Muscle of leg (tissue), 3 donors: ENCODE measurements at regions not wholly inside any gene's neighbourhood (a gene's known extent, or its start where the extent isn't known, plus 50 kb on each side); places are given as distances from the start of the nearest gene placed in this dataset.

ENCODE experiments used
- DNase-seq: peaks from one replicate; pipeline ENCODE4 v3.0.0; 2013
- H3K27ac ChIP-seq: one replicate; pipeline ENCODE4 v1.5.1; 2013; ENCODE audit warnings: mild to moderate bottlenecking, low read length, control low read depth
- H3K27me3 ChIP-seq: one replicate; pipeline ENCODE4 v1.6.1; 2013; ENCODE audit warnings: low read length; ENCODE audit not compliant: control insufficient read depth, insufficient read depth
- H3K36me3 ChIP-seq: one replicate; pipeline ENCODE4 v1.6.1; 2013; ENCODE audit warnings: low read length; ENCODE audit not compliant: control insufficient read depth, insufficient read depth
- H3K4me1 ChIP-seq: one replicate; pipeline ENCODE4 v1.6.1; 2013; ENCODE audit warnings: low read length; ENCODE audit not compliant: control insufficient read depth, insufficient read depth
- H3K4me3 ChIP-seq: one replicate; pipeline ENCODE4 v1.5.1; 2013; ENCODE audit warnings: low read length, control low read depth
- H3K9me3 ChIP-seq: replicated peaks from 2 replicates; pipeline ENCODE4 v1.6.1; 2013; ENCODE audit warnings: low read depth, low read length; ENCODE audit not compliant: control insufficient read depth
- WGBS: methylation state at CpG from one replicate; pipeline ENCODE4 v1.1.5; 2013; ENCODE audit warnings: missing lambda C conversion rate; ENCODE audit not compliant: insufficient coverage; 5-methylcytosine and 5-hydroxymethylcytosine counted together

DNA sequence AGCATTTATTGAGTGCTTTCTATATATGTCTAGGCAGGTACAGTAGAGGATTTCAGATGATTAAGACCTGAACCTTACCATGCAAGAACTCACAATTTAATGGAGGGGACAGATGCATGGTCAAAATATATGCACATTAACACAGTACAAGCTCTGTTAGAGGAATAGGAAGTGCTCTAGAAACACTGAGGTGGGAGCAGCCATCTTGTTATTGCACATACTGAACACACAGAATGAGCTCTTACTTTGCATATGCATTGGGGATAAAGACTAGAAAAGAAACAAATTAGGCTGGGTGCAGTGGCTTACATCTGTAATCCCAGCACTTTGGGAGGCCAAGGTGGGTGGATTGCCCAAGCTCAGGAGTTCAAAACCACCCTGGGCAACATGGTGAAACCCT is 438.3 kb downstream of the UTRN start:
- no peak for DNase-seq
- Histone ChIP-seq H3K9me3 (no peaks in the 10 kb centered on the region), H3K4me3 (no peak overlapping the region), H3K36me3 (peaks cover 6% of the 10 kb centered on the region), H3K27ac (no peak overlapping the region), H3K27me3 (no peaks in the 10 kb centered on the region), H3K4me1 (no peaks in the 10 kb centered on the region)

DNA sequence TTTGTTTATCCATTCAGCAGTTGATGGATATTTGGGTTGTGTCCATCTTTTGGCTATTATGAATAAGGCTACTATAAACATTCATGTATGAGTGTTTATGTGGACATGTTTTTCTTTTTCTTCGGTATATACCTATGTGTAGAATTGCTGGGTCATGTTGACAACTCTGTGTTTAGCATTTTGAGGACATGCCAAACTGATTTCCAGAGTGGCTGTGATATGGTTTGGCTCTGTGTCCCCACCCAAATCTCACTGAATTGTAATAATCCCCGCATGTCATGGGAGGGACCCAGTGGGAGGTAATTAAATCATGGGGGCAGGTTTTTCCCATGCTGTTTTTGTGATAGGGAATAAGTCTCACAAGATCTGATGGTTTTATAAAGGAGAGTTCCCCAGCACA is 439.7 kb downstream of the UTRN start:
- no peaks in the 10 kb centered on the region for H3K4me1 ChIP-seq
- no CpG with 5 or more reads among the region's 2 CpGs for WGBS

DNA sequence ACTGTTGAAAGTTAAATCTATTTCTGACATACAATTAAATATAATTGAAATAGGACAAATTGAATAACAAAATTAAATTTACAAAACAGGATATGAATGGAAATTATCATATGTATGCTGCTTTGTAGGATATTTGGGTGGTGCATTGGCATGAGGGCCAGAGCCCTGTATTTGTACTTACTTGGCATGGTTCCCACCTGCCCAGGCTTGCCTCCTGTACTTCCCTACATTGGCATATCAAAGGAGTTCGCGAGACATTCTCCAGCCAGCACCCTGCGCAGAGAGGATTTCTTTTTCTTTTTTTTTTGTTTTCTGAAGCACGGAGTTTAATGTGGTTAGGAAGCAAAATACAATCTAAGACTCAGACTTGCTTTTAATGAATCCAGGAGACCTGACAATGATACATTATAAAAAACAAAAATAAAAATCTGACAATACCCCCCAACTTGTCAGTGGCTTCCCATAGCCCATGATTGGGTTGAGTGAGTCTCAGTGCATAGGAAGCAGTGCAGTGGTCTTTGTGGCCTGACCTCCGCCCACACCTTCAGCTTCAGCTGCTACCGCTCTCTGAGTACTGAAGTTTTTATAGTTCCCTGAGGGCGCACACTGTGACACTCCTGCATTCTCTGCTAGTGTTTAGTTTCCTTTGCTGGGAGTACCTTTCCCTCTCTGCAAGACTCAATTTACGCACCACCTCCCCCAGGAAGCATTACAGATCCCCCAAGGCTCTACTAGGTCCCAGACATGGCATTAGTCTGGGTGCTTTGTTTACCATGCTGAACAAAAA is 440.8 kb downstream of the UTRN start:
- H3K4me1 ChIP-seq, result no peaks in the 10 kb centered on the region
- WGBS, result 89% methylated on average over 3 of the region's 8 CpGs
- H3K4me3 ChIP-seq, result no peak overlapping the region
- H3K9me3 ChIP-seq, result no peaks in the 10 kb centered on the region
- no peak for DNase-seq
- H3K27ac ChIP-seq, result no peak overlapping the region
- no peaks in the 10 kb centered on the region for H3K27me3 ChIP-seq
- peaks cover 3% of the 10 kb centered on the region for H3K36me3 ChIP-seq

More for the DNA sequence above, 439.7 kb downstream of the UTRN start:
- Histone ChIP-seq H3K36me3 (peaks cover 4% of the 10 kb centered on the region), H3K4me3 (no peak overlapping the region), H3K27ac (no peak overlapping the region), H3K9me3 (no peaks in the 10 kb centered on the region), H3K27me3 (no peaks in the 10 kb centered on the region)
- DNase-seq, result no peak

DNA sequence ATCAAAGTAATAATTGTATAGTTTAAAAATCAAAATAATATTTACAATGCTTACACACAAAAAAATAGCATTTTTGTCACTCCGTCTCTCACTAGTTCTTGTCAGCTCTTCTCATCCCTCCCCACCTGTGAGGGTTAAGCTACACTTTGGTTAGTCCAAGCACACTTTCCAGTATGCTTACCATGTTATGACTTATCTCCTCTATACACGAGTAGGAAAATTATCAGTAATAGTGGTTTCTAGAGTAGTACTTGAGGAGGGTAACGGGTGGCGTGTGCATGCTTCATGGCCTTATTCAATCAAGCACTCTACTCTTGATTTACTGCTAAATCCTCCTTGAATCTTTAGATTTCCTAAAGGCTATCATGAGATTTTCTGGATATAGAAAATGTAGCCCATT is 443.7 kb downstream of the UTRN start:
- H3K27me3 ChIP-seq, result no peaks in the 10 kb centered on the region
- H3K4me1 ChIP-seq, result no peaks in the 10 kb centered on the region
- WGBS, result 67% methylated on average over 1 of the region's 4 CpGs
- H3K9me3 ChIP-seq, result no peaks in the 10 kb centered on the region
- H3K36me3 ChIP-seq, result peaks cover 10% of the 10 kb centered on the region
- no peak for DNase-seq
- no peak overlapping the region for H3K27ac ChIP-seq
- no peak overlapping the region for H3K4me3 ChIP-seq

DNA sequence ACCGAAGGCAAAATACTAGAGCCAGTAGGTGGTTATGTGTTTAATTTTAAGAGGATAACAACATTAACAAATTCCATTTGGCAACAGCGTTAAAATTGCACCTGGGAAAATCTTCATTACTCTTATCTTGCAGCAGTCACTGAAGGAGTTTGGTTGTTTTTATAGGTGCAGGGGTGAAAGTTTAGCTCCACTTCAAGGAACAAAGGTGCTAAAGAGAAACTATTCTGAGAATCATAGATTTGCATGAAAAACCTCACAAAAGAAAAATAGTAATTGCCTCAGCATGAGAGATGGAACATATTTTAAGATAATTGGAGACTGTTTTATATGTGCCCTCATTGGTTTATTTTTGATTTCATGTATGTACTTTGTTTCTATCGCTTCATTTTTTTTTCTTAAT is 444.4 kb downstream of the UTRN start:
- Histone ChIP-seq H3K4me1 (no peaks in the 10 kb centered on the region), H3K27ac (no peak overlapping the region), H3K27me3 (no peaks in the 10 kb centered on the region), H3K36me3 (peaks cover 12% of the 10 kb centered on the region), H3K9me3 (no peaks in the 10 kb centered on the region), H3K4me3 (no peak overlapping the region)
- no peak for DNase-seq
- WGBS, result no CpG with 5 or more reads among the region's 3 CpGs

DNA sequence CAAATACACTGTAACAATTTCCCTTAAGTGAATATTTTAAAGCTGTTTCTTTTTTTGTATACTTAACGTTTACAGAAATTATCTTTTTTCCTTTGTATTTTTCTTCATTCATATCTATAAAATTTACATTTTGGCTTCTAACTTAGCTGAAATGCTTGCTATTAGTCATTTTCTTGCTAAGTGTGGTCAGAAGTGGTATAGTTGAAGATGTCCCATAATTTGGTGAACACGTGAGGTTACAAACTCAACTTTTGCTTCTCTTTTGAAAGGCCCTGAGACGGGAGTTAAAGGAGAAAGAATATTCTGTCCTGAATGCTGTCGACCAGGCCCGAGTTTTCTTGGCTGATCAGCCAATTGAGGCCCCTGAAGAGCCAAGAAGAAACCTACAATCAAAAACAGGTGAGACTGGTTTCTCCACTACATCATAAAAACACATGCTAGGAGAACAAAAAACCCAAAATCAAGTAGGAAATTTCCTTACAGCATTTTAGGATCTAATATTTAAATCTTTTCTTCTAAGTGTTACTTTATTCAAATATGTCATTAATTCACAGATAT is 445.0 kb downstream of the UTRN start:
- 44% methylated on average over 3 of the region's 5 CpGs for WGBS
- Histone ChIP-seq H3K4me1 (no peaks in the 10 kb centered on the region), H3K4me3 (no peak overlapping the region), H3K36me3 (peaks cover 16% of the 10 kb centered on the region), H3K27me3 (no peaks in the 10 kb centered on the region), H3K9me3 (no peaks in the 10 kb centered on the region), H3K27ac (no peak overlapping the region)
- no peak for DNase-seq

DNA sequence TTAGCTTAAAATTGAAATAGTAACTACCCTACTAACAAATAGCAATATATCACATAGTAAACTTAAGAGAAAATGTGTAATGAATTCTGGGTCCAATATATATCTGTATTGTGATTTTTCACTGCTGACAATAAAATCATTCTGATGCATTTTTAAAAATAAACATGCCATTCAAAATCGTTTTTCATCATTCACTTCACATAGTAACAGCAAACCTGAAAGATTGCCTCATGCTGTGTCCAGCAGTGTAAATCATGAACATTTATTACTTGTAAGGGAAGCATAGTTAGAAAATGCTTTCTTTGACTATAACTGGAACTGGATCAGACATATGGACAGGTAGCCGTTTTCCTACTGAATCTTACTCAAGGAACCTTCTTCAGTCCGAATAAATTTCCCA is 446.1 kb downstream of the UTRN start:
- H3K27me3 ChIP-seq, result no peaks in the 10 kb centered on the region
- H3K4me1 ChIP-seq, result no peaks in the 10 kb centered on the region
- WGBS, result no CpG with 5 or more reads among the region's 3 CpGs
- DNase-seq, result no peak
- no peaks in the 10 kb centered on the region for H3K9me3 ChIP-seq
- H3K4me3 ChIP-seq, result no peak overlapping the region
- peaks cover 15% of the 10 kb centered on the region for H3K36me3 ChIP-seq
- no peak overlapping the region for H3K27ac ChIP-seq

DNA sequence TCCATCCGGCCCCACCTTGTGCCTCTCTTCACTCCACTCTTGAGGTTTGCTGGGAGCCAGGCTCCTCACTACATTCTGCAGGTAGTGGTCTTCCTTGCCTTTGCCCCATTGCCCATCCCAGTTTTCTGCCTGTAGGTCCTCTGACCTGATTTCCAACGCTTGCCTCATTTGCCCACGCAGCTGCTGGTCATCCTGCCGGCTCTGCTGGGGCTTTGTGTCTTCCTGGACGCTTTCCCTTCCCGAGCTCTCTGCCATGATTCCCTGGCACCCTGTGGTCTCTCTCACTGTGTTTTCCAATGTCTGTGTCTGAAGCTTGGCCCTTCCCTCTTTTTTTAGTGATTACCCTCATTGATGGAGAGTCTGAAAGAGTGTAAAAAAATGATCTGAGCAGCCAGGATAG is 451.6 kb downstream of the UTRN start:
- no peaks in the 10 kb centered on the region for H3K4me1 ChIP-seq
- no peak for DNase-seq
- H3K36me3 ChIP-seq, result peaks cover 9% of the 10 kb centered on the region
- no peaks in the 10 kb centered on the region for H3K9me3 ChIP-seq
- no peak overlapping the region for H3K4me3 ChIP-seq
- 99% methylated on average over 5 of the region's 6 CpGs for WGBS
- no peak overlapping the region for H3K27ac ChIP-seq
- H3K27me3 ChIP-seq, result no peaks in the 10 kb centered on the region

DNA sequence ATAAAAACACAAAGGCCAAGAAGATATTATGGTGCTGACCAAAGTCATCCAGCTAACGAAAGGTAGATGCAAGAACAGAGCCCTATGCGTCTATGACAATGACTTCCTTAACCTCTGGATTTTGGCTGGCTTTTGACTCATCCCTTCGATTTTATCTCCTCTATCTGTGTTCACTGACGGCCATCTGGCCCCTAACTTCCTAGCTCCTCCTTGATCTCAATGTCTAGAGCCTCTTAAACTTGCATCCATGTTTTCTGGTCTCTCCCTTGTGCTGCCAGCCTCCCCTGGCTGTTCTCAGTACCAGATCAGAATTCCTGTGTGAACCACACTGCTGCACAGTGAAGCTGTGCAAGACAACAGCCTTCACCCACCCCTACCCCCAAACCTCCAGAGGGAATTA is 452.9 kb downstream of the UTRN start:
- peaks cover 7% of the 10 kb centered on the region for H3K36me3 ChIP-seq
- DNase-seq, result no peak
- WGBS, result 67% methylated on average over 4 of the region's 4 CpGs
- H3K27ac ChIP-seq, result no peak overlapping the region
- H3K4me1 ChIP-seq, result no peaks in the 10 kb centered on the region
- no peaks in the 10 kb centered on the region for H3K9me3 ChIP-seq
- no peak overlapping the region for H3K4me3 ChIP-seq
- H3K27me3 ChIP-seq, result no peaks in the 10 kb centered on the region

DNA sequence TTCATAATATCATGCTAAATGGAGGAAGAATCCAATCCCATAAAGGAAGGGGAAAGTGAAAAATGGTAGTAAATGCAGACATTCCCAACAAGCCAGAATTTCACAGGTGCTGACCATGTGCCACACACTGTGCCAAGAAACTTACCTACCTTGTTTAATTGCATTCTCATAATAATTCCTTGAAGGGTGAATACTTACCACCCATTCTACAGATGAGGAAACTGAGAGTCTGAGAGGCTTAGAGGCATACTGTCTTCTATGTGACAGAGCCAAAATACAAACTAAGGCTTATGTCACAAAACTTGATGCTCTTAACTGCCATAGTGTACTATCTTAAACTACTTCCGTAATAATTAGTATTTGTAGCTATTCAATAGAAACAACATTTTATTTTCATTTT is 454.7 kb downstream of the UTRN start:
- no CpG with 5 or more reads among the region's 1 CpG for WGBS
- peaks cover 4% of the 10 kb centered on the region for H3K36me3 ChIP-seq
- H3K27me3 ChIP-seq, result no peaks in the 10 kb centered on the region
- H3K9me3 ChIP-seq, result no peaks in the 10 kb centered on the region
- no peak overlapping the region for H3K4me3 ChIP-seq
- no peak overlapping the region for H3K27ac ChIP-seq
- no peaks in the 10 kb centered on the region for H3K4me1 ChIP-seq
- DNase-seq, result no peak

DNA sequence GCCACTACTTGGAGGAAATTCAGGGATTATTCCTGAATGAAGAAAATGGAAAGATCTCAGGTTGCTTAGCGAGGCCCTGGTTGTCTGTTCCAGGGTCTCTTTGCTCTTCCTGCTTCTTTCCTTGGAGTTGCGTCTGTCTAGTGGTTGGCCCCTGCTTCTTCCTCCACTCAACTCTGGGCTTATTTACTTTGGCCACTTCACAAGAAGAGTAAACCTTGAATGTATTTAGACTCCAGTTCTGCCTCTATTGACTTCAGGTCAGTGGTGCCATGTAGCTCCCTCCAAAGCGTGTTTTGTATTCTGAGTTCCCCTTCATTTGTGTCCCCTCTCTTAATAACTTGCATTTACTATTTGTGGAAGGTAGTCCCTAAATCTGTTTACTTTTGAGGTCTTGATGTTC is 456.5 kb downstream of the UTRN start:
- DNase-seq, result no peak
- peaks cover 2% of the 10 kb centered on the region for H3K36me3 ChIP-seq

More for the DNA sequence above, 456.5 kb downstream of the UTRN start:
- H3K4me3 ChIP-seq, result no peak overlapping the region
- H3K4me1 ChIP-seq, result no peaks in the 10 kb centered on the region
- H3K27ac ChIP-seq, result no peak overlapping the region
- H3K27me3 ChIP-seq, result no peaks in the 10 kb centered on the region
- no peaks in the 10 kb centered on the region for H3K9me3 ChIP-seq
- 94% methylated on average over 2 of the region's 3 CpGs for WGBS
